HFF-Myc (cell line): ENCODE measurements at regions not wholly inside any gene's neighbourhood (a gene's known extent, or its start where the extent isn't known, plus 50 kb on each side); places are given as distances from the start of the nearest gene placed in this dataset.
"Not testable (repeated sequence)": the region's sequence is repeated elsewhere in the genome, so short reads cannot be mapped to it uniquely, and the experiment has no call there.

ENCODE experiments used
- DNase-seq: peaks from one replicate; pipeline ENCODE4 v3.0.0-alpha.2; 2011; ENCODE audit warnings: low read depth; ENCODE audit errors: extremely low read depth
- H3K4me3 ChIP-seq: replicated peaks from 2 replicates; pipeline ENCODE4 v1.5.1; 2011; ENCODE audit warnings: low read depth, mild to moderate bottlenecking, control low read depth, low read length
- TF ChIP-seq, protein P1 (sequence below): IDR thresholded peaks from 2 replicates; pipeline ENCODE4 v1.5.1; 2012; ENCODE audit warnings: mild to moderate bottlenecking, low read depth, low read length, control low read depth; ENCODE audit errors: missing control alignments

- H3K4me3 ChIP-seq: no peak overlapping the region
- TF ChIP-seq, protein P1, sequence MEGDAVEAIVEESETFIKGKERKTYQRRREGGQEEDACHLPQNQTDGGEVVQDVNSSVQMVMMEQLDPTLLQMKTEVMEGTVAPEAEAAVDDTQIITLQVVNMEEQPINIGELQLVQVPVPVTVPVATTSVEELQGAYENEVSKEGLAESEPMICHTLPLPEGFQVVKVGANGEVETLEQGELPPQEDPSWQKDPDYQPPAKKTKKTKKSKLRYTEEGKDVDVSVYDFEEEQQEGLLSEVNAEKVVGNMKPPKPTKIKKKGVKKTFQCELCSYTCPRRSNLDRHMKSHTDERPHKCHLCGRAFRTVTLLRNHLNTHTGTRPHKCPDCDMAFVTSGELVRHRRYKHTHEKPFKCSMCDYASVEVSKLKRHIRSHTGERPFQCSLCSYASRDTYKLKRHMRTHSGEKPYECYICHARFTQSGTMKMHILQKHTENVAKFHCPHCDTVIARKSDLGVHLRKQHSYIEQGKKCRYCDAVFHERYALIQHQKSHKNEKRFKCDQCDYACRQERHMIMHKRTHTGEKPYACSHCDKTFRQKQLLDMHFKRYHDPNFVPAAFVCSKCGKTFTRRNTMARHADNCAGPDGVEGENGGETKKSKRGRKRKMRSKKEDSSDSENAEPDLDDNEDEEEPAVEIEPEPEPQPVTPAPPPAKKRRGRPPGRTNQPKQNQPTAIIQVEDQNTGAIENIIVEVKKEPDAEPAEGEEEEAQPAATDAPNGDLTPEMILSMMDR: no peak
- no peak for DNase-seq
Observed at GRCh38 chr4:131447883-131448282, 1701.2 kb upstream of the PCDH10 start.

DNA sequence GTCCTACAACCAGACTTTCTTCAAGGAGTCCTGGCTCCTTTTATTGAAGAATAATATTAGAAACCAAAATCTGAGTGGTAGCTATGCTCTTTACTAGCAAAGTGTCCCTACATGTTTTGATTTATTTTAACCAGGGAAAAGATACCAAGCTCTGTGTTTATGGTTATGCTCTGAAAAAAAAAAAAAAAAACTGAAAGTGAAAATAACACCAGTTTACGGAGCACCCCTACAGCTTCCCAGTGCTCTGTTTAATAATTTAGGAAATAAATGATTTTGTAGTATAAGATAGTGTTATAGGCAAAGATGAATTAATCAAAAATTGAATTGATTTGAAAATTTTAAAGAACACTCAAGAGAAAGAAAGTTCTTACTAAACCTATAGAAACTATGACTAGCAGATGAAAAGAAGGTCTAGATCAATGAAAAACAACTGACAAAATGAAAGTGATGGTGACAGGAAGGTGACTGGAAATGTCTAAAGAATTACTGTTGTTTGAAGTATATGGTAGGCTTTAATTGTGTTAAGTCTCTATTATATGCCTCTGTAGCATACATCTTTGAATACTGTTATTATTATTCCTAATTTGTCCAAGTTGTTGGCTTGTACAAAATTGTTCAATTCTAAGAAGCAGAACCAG lies 1698.4 kb upstream of the PCDH10 start:
- H3K4me3 ChIP-seq: no peak overlapping the region
- DNase-seq: no peak
- TF ChIP-seq, protein P1: no peak

- H3K4me3 ChIP-seq: no peak overlapping the region
- TF ChIP-seq, protein P1: no peak
- no peak for DNase-seq
Observed at GRCh38 chr4:131459430-131460101, 1689.5 kb upstream of the PCDH10 start.

- DNase-seq: no peak
- no peak overlapping the region for H3K4me3 ChIP-seq
- TF ChIP-seq, protein P1: no peak
Observed at GRCh38 chr4:131470360-131470759, 1678.7 kb upstream of the PCDH10 start.

- DNase-seq: no peak
- TF ChIP-seq, protein P1: no peak
- H3K4me3 ChIP-seq: no peak overlapping the region
Observed at GRCh38 chr4:131488772-131489171, 1660.3 kb upstream of the PCDH10 start.

DNA sequence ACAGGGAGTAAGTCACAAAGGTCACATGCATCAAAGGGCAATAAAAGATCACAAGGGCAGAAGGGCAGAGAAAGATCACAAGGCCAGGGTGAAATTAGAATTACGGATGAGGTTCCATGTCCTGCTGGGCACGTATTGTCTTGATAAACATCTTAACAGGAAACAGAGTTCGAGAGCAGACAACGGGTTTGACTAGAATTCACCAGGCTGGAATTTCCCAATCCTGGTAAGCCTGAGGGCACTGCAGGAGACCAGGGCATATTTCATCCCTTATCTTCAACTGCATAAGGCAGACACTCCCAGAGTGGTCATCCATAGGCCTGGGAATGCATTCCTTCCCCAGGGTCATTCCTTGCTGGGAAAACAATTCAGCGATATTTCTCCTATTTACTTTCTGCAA lies 1652.9 kb upstream of the PCDH10 start:
- DNase-seq, H3K4me3 ChIP-seq: not testable (repeated sequence)

DNA sequence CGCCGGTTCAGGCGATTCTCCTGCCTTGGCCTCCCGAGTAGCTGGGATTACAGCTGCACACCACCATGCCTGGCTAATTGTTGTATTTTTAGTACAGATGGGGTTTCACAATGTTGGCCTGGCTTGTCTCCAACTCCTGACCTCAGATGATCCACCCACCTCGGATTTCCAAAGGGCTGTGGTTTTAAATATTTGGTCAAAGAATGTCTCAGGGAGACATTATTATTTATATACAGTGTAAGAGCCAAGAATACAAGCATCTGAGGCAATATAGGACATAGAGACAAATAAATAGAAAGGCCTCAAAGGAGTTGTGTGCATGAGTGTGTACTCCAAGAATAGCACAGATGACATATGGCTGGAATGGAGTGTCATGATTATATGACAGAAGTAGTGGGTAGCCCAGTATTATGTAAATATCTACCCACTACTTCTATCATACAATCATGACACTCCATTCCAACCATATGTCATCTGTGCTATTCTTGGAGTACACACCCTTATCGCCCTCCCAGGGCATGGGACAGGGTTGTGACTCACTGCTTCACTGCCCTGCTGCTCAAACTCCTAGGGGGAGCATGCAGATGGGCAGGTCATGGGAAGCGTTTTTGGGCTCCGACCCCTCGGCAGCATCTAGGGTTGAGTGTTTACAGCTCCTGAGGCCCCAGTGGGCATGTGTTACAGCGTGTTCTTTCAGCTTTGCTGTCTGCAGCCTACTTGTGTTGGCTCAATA lies 1649.8 kb upstream of the PCDH10 start:
- no peak overlapping the region for H3K4me3 ChIP-seq
- peak; percentile 2 for DNase-seq
- TF ChIP-seq, protein P1: no peak
